GM13976 (cell line): ENCODE measurements at regions not wholly inside any gene's neighbourhood (a gene's known extent, or its start where the extent isn't known, plus 50 kb on each side); places are given as distances from the start of the nearest gene placed in this dataset.

Source experiments
- DNase-seq: peaks from one replicate; pipeline ENCODE4 v3.0.0; 2012; ENCODE audit warnings: low spot score
- in situ Hi-C: fragments of 300-500 bp; cut with MboI; formaldehyde crosslinking; loops from one replicate; pipeline ENCODE4 v1.12.0; 2022; ENCODE audit warnings: low sequenced_read_pairs, mixed read lengths, inconsistent platforms; ENCODE audit not compliant: unreplicated experiment
- TF ChIP-seq, protein P1 (sequence below): IDR thresholded peaks from 2 replicates; pipeline ENCODE4 v1.5.1; 2012; ENCODE audit warnings: borderline replicate concordance, mild to moderate bottlenecking; ENCODE audit not compliant: insufficient read depth; ENCODE audit errors: extremely low read depth, missing control alignments, control extremely low read depth

DNA sequence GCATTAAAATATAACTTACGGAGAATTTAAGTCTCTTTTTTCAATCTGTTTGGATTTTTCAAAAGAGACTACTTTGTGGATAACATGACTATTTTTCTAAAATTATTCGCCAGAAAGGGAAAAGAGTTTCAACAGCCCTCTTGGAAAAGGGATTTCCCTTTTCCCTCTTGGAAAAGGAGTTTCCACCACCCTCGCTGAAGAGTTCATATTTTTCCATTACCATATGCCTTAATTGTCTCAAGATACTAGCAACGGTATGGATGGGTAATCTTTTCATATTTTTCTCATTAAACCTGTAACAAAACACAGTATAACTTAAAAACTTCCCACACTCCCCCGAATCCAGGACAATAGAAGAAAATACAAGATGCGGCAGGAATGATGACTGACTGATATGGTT lies 66.1 kb upstream of the SPATA12 start:
- no peak for DNase-seq
- TF ChIP-seq, protein P1, sequence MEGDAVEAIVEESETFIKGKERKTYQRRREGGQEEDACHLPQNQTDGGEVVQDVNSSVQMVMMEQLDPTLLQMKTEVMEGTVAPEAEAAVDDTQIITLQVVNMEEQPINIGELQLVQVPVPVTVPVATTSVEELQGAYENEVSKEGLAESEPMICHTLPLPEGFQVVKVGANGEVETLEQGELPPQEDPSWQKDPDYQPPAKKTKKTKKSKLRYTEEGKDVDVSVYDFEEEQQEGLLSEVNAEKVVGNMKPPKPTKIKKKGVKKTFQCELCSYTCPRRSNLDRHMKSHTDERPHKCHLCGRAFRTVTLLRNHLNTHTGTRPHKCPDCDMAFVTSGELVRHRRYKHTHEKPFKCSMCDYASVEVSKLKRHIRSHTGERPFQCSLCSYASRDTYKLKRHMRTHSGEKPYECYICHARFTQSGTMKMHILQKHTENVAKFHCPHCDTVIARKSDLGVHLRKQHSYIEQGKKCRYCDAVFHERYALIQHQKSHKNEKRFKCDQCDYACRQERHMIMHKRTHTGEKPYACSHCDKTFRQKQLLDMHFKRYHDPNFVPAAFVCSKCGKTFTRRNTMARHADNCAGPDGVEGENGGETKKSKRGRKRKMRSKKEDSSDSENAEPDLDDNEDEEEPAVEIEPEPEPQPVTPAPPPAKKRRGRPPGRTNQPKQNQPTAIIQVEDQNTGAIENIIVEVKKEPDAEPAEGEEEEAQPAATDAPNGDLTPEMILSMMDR = no peak
- in situ Hi-C loops = loop anchor here (5.0 kb wide), 1 partner anchor 292 kb away; no protein-coding TSS in a partner anchor

DNA sequence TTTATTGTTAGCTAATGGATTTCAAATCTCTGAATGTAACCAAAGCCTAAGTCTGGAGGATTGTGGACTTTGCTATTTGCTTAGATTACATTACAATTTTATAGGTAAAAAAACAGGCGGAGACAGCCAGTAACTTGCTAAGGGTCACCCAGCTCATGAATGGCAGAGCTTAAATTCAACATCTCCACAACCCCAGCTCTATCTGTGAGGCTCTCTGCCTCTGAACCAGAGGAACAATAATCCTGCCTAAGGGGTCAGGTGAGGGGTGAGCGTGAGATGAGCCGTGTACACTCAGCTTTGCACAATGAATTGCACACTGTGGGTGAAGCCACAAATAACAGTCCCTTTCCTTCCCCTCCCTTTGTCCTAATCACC lies 69.8 kb upstream of the SPATA12 start:
- in situ Hi-C loops = loop anchor here (5.0 kb wide), 1 partner anchor 288 kb away; no protein-coding TSS in a partner anchor

DNA sequence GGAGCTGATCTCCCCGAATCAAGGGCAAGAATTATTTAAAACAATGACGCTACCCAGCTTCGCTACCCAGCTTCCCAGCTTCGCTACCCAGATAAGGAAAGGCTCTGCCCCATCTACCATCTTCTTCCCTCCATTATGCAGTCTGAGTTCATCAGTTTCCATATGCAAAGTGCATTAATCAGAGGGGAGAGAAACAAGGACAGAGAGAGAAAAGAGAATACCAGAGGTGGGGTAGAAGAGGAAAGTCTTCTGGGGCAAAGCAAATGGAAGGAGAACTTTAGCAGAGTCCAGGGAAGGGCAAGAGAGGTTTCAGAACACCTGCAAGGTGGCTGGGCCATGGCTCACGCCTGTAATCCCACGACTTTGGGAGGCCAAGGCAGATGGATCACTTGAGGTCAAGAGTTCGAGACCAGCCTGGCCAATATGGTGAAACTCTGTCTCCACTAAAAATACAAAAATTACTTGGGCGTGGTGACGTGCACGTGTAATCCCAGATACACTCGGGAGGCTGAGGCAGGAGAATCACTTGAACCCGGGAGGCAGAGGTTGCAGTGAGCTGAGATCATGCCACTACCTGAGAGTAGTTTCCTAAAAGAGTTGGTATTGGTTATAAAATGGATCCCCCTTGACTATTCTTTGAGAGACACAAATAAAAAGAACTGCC lies 70.4 kb upstream of the SPATA12 start:
- in situ Hi-C loops = loop anchor here (5.0 kb wide), 1 partner anchor 288 kb away; no protein-coding TSS in a partner anchor
- TF ChIP-seq, protein P1 = no peak
- DNase-seq = no peak

More for the DNA sequence above, 69.8 kb upstream of the SPATA12 start:
- DNase-seq = no peak
- TF ChIP-seq, protein P1 = no peak

DNA sequence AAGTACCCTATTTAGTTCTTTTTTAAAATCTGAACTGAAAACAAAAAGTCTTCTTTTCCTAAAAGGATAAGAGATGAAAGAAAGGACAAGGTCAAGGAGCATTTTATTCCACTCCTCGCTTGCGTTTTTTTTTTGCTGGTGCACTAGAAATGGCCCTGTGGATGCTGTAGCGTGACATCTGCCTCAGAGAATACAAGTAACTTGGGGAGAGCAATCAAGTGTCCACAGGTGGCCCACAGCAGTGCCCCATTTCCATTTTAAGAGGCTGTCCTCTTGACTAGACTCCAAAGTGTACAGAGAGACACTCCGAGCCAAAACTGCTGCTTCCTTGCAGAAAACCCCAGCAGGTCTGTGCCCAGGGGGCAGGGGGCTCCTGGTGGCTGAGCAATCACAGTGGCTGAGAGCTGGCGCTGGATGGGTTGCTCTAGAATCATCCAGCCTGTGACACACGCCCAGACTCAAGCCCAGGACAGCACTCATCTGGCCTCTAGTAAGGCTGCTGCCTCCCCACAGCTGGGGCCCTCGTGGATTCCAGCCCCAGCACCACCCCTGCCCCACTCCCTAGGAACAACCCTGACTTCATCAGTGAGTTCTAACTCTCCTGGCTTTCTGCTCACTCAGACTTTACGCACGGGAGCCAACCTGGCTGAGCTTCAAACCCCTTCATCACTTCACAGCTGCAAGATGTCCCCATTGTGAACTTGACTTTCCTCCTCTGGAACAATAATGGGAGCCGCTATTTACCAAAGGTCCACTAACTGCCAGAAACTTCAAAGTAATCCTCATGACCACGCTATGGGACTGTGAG lies 71.1 kb upstream of the SPATA12 start:
- DNase-seq = no peak
- in situ Hi-C loops = no loop called here
- TF ChIP-seq, protein P1 = no peak

GRCh38 chr3:56988458-56989168 lies 71.9 kb upstream of the SPATA12 start:
- in situ Hi-C loops = no loop called here
- TF ChIP-seq, protein P1 = peak; percentile 51
- DNase-seq = peak; percentile 66

- TF ChIP-seq, protein P1 = peak; percentile 31
- in situ Hi-C loops = no loop called here
Measured at GRCh38 chr3:56987238-56987895, 73.1 kb upstream of the SPATA12 start.

More at GRCh38 chr3:56987238-56987895, 73.1 kb upstream of the SPATA12 start:
- DNase-seq = no peak
